ENCODE measurements at regions not wholly inside any gene's neighbourhood (a gene's known extent, or its start where the extent isn't known, plus 50 kb on each side); places are given as distances from the start of the nearest gene placed in this dataset.

- Histone ChIP-seq H3K4me3 (no peak overlapping the region), H3K27ac (no peak overlapping the region), H3K27me3 (no peaks in the 10 kb centered on the region), H3K9me3 (no peaks in the 10 kb centered on the region), H3K36me3 (no peaks in the 10 kb centered on the region), H3K4me1 (no peaks in the 10 kb centered on the region)
- TF ChIP-seq POLR2AphosphoS5 (IDR thresholded peaks at IDR 0.05; ENCODE audit: insufficient read depth in 1 of 2, low read depth in 1 of 2) = no peak
- no peak for TF ChIP-seq POLR2A (IDR thresholded peaks at IDR 0.05)
- TF ChIP-seq CTCF (IDR thresholded peaks at IDR 0.05) = no peak
- no peak for DNase-seq (ENCODE audit: extremely low spot score in 2 of 2)
- intact Hi-C loops (cut with DNase I) = no loop called here
Observed at GRCh38 chr2:21466341-21466927, 342.7 kb downstream of the TDRD15 start.

GRCh38 chr2:21467280-21467818, 343.6 kb downstream of the TDRD15 start:
- H3K4me1 ChIP-seq = no peaks in the 10 kb centered on the region
- no peaks in the 10 kb centered on the region for H3K36me3 ChIP-seq
- H3K27ac ChIP-seq = no peak overlapping the region
- TF ChIP-seq POLR2AphosphoS5 (IDR thresholded peaks at IDR 0.05; ENCODE audit: insufficient read depth in 1 of 2, low read depth in 1 of 2) = no peak
- no peak for TF ChIP-seq POLR2A (IDR thresholded peaks at IDR 0.05)
- no peak for DNase-seq (ENCODE audit: extremely low spot score in 2 of 2)
- no peaks in the 10 kb centered on the region for H3K27me3 ChIP-seq
- intact Hi-C loops (cut with DNase I) = no loop called here
- H3K9me3 ChIP-seq = no peaks in the 10 kb centered on the region
- H3K4me3 ChIP-seq = no peak overlapping the region

- no peak overlapping the region for H3K27ac ChIP-seq
- TF ChIP-seq POLR2A (IDR thresholded peaks at IDR 0.05) (no peak), POLR2AphosphoS5 (IDR thresholded peaks at IDR 0.05; ENCODE audit: insufficient read depth in 1 of 2, low read depth in 1 of 2) (no peak), CTCF (IDR thresholded peaks at IDR 0.05) (no peak)
- no peak overlapping the region for H3K4me3 ChIP-seq
- H3K27me3 ChIP-seq = no peaks in the 10 kb centered on the region
- H3K36me3 ChIP-seq = no peaks in the 10 kb centered on the region
- no peaks in the 10 kb centered on the region for H3K4me1 ChIP-seq
- intact Hi-C loops (cut with DNase I) = no loop called here
- no peak for DNase-seq (ENCODE audit: extremely low spot score in 2 of 2)
- H3K9me3 ChIP-seq = no peaks in the 10 kb centered on the region
Observed at GRCh38 chr2:21467910-21468309, 344.1 kb downstream of the TDRD15 start.

GRCh38 chr2:21468624-21469023, 344.9 kb downstream of the TDRD15 start:
- TF ChIP-seq POLR2AphosphoS5 (IDR thresholded peaks at IDR 0.05; ENCODE audit: insufficient read depth in 1 of 2, low read depth in 1 of 2) = no peak
- no peak for TF ChIP-seq CTCF (IDR thresholded peaks at IDR 0.05)
- no peak for TF ChIP-seq POLR2A (IDR thresholded peaks at IDR 0.05)
- no peaks in the 10 kb centered on the region for H3K4me1 ChIP-seq
- DNase-seq (ENCODE audit: extremely low spot score in 2 of 2) = no peak
- H3K36me3 ChIP-seq = no peaks in the 10 kb centered on the region
- H3K4me3 ChIP-seq = no peak overlapping the region
- H3K9me3 ChIP-seq = no peaks in the 10 kb centered on the region
- intact Hi-C loops (cut with DNase I) = no loop called here
- no peaks in the 10 kb centered on the region for H3K27me3 ChIP-seq
- no peak overlapping the region for H3K27ac ChIP-seq

GRCh38 chr2:21469158-21469557, 345.4 kb downstream of the TDRD15 start:
- no peak overlapping the region for H3K27ac ChIP-seq
- no peak overlapping the region for H3K4me3 ChIP-seq
- intact Hi-C loops (cut with DNase I) = no loop called here
- H3K27me3 ChIP-seq = no peaks in the 10 kb centered on the region
- H3K4me1 ChIP-seq = no peaks in the 10 kb centered on the region
- DNase-seq (ENCODE audit: extremely low spot score in 2 of 2) = no peak
- no peaks in the 10 kb centered on the region for H3K9me3 ChIP-seq
- no peak for TF ChIP-seq POLR2AphosphoS5 (IDR thresholded peaks at IDR 0.05; ENCODE audit: insufficient read depth in 1 of 2, low read depth in 1 of 2)
- TF ChIP-seq POLR2A (IDR thresholded peaks at IDR 0.05) = no peak
- TF ChIP-seq CTCF (IDR thresholded peaks at IDR 0.05) = no peak
- no peaks in the 10 kb centered on the region for H3K36me3 ChIP-seq

Measured in vagina (tissue), 2 donors.